Right atrium auricular region (tissue), 2 donors: ENCODE measurements at regions not wholly inside any gene's neighbourhood (a gene's known extent, or its start where the extent isn't known, plus 50 kb on each side); places are given as distances from the start of the nearest gene placed in this dataset.

Source experiments
- DNase-seq: peaks from one replicate; pipeline ENCODE4 v3.0.0-alpha.2; 2019; ENCODE audit warnings: low spot score
- H3K27ac ChIP-seq, 2 donors: fragments of 200-600 bp; sonication (generic); 1 replicate in 1 of 2; 2 replicates in 1 of 2; pipeline ENCODE4 v1.5.1; 2016 to 2019
- H3K27me3 ChIP-seq, 2 donors: fragments of 200-600 bp; sonication (generic); one replicate each; pipeline versions ENCODE4 v1.5.1 to v1.6.0; 2017 to 2019
- H3K36me3 ChIP-seq: fragments of 200-600 bp; sonication (generic); one replicate; pipeline ENCODE4 v1.5.1; 2016
- H3K4me1 ChIP-seq, 2 donors: fragments of 200-600 bp; sonication (generic); one replicate each; pipeline versions ENCODE4 v1.5.1 to v1.6.0; 2017 to 2019
- H3K4me3 ChIP-seq, 2 donors: fragments of 200-600 bp; sonication (generic); 1 replicate in 1 of 2; 2 replicates in 1 of 2; pipeline ENCODE4 v1.5.1; 2017 to 2019; ENCODE audit warnings: mild to moderate bottlenecking in 1 of 2, moderate library complexity in 1 of 2
- H3K9me3 ChIP-seq, 2 donors: fragments of 200-600 bp; sonication (generic); one replicate each; pipeline ENCODE4 v1.5.1; 2019
- CTCF ChIP-seq, 2 donors: fragments of 200-600 bp; sonication (generic); IDR thresholded peaks; one replicate each; pipeline ENCODE4 v1.5.1; 2019; ENCODE audit warnings: antibody characterized with exemption in 2 of 2

GRCh38 chr1:239586128-239586527 is 199.8 kb downstream of the CHRM3 start:
- no peak for DNase-seq
- Histone ChIP-seq H3K4me1 (no peaks in the 10 kb centered on the region), H3K27ac (no peak overlapping the region), H3K9me3 (no peaks in the 10 kb centered on the region), H3K4me3 (no peak overlapping the region), H3K27me3 (no peaks in the 10 kb centered on the region), H3K36me3 (no peaks in the 10 kb centered on the region)
- TF ChIP-seq CTCF (IDR thresholded peaks at IDR 0.05) = no peak

- Histone ChIP-seq H3K4me3 (no peak overlapping the region), H3K27me3 (no peaks in the 10 kb centered on the region), H3K4me1 (no peaks in the 10 kb centered on the region), H3K36me3 (no peaks in the 10 kb centered on the region), H3K9me3 (no peaks in the 10 kb centered on the region), H3K27ac (no peak overlapping the region)
- no peak for DNase-seq
- no peak for TF ChIP-seq CTCF (IDR thresholded peaks at IDR 0.05)
Measured at GRCh38 chr1:239587066-239587465, 200.7 kb downstream of the CHRM3 start.

- Histone ChIP-seq H3K4me1 (no peaks in the 10 kb centered on the region), H3K27ac (no peak overlapping the region), H3K9me3 (no peaks in the 10 kb centered on the region), H3K27me3 (no peaks in the 10 kb centered on the region), H3K4me3 (no peak overlapping the region), H3K36me3 (no peaks in the 10 kb centered on the region)
- no peak for DNase-seq
- TF ChIP-seq CTCF (IDR thresholded peaks at IDR 0.05) = no peak
Measured at GRCh38 chr1:239587574-239588369, 201.4 kb downstream of the CHRM3 start.

- H3K4me1 ChIP-seq = no peaks in the 10 kb centered on the region
- no peak for DNase-seq
Measured at GRCh38 chr1:239590556-239590955, 204.2 kb downstream of the CHRM3 start.

GRCh38 chr1:239593527-239593926 is 207.2 kb downstream of the CHRM3 start:
- TF ChIP-seq CTCF (IDR thresholded peaks at IDR 0.05) = no peak

More at GRCh38 chr1:239590556-239590955, 204.2 kb downstream of the CHRM3 start:
- no peak overlapping the region for H3K4me3 ChIP-seq
- H3K36me3 ChIP-seq = no peaks in the 10 kb centered on the region
- H3K27me3 ChIP-seq = no peaks in the 10 kb centered on the region
- no peak for TF ChIP-seq CTCF (IDR thresholded peaks at IDR 0.05)
- no peak overlapping the region for H3K27ac ChIP-seq
- no peaks in the 10 kb centered on the region for H3K9me3 ChIP-seq

GRCh38 chr1:239600588-239600987 is 214.2 kb downstream of the CHRM3 start:
- H3K27ac ChIP-seq = no peak overlapping the region
- H3K36me3 ChIP-seq = no peaks in the 10 kb centered on the region
- H3K4me1 ChIP-seq = no peaks in the 10 kb centered on the region
- no peak for TF ChIP-seq CTCF (IDR thresholded peaks at IDR 0.05)
- no peak for DNase-seq
- no peak overlapping the region for H3K4me3 ChIP-seq
- peaks cover 0 to 17% of the 10 kb centered on the region in 2 donors for H3K9me3 ChIP-seq
- no peaks in the 10 kb centered on the region for H3K27me3 ChIP-seq

More at GRCh38 chr1:239593527-239593926, 207.2 kb downstream of the CHRM3 start:
- Histone ChIP-seq H3K4me1 (no peaks in the 10 kb centered on the region), H3K27ac (no peak overlapping the region), H3K9me3 (no peaks in the 10 kb centered on the region), H3K27me3 (no peaks in the 10 kb centered on the region), H3K36me3 (no peaks in the 10 kb centered on the region), H3K4me3 (no peak overlapping the region)
- DNase-seq = no peak
